ENCODE measurements at regions not wholly inside any gene's neighbourhood (a gene's known extent, or its start where the extent isn't known, plus 50 kb on each side); places are given as distances from the start of the nearest gene placed in this dataset.

DNA sequence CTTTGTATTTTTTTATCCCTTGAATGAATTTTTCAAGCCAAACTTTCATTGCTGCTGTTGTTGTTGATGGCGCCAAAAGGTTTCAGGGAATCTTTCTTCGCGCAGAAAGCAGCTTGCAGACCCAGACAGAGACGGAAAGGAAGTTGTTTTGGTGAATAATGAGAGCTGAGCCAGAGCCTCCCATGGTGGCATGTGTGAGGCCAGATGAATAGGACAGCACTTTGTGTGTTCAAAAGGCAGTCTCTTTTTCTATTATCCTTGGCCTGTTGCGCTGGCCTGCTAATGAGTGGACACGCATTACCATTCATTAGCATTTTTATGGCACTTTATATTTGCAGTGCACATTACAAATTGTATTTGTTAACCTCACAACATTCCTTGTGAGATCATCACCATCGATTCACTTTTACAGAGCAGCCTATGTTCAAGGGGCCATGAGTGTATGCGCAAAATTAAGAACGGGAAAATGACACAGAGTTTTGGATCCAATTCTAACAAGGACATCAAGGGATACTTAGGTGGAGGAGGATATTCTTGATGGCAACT is 754.7 kb downstream of the BCL11A start:
- Mint-ChIP-seq H3K36me3 (ENCODE audit: insufficient read depth) (no peaks in the 10 kb centered on the region), H3K27me3 (no peaks in the 10 kb centered on the region), H3K27ac (no peak overlapping the region), H3K4me1 (ENCODE audit: low read depth in 2 of 2) (no peaks in the 10 kb centered on the region), H3K4me3 (no peak overlapping the region), H3K9me3 (peaks cover 2 to 5% of the 10 kb centered on the region in 2 donors)
- ATAC-seq (replicated peaks) = no peak
- DNase-seq = no peak

DNA sequence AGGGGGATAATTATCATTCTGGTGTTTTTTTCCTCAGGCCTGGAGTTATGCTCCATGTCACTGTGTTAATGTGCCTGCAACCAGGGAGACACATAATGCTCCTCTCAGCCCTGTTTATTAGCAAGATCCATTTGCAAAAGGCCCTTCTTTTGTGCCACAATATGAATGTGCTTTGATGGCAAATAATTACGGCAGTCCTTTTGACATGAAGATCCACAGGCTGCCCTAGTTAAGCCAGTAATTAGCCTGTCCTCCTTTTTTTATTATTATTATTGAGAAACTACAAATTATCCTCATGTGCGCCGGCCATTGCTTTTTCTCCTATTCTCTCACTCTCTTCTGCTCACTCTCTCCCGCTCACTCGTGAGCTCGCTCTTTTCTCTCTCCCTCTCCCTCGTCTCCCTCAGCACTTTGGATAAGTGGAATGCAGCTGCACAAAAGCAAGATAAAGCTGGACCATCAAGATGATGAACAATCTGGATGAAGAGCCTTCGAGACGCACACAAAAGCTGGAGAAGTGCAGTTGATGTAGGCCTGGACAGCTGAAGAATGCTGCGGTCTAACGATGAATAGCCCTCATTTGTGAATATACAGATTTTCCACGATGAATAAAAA is 762.3 kb downstream of the BCL11A start:
- no peak overlapping the region for H3K4me3 Mint-ChIP-seq
- no peaks in the 10 kb centered on the region for H3K4me1 Mint-ChIP-seq (ENCODE audit: low read depth in 2 of 2)
- H3K27ac Mint-ChIP-seq = no peak overlapping the region
- peaks cover 5% of the 10 kb centered on the region in 2 donors for H3K9me3 Mint-ChIP-seq
- H3K36me3 Mint-ChIP-seq (ENCODE audit: insufficient read depth) = no peaks in the 10 kb centered on the region
- ATAC-seq (replicated peaks) = no peak
- no peak for DNase-seq
- H3K27me3 Mint-ChIP-seq = no peaks in the 10 kb centered on the region

DNA sequence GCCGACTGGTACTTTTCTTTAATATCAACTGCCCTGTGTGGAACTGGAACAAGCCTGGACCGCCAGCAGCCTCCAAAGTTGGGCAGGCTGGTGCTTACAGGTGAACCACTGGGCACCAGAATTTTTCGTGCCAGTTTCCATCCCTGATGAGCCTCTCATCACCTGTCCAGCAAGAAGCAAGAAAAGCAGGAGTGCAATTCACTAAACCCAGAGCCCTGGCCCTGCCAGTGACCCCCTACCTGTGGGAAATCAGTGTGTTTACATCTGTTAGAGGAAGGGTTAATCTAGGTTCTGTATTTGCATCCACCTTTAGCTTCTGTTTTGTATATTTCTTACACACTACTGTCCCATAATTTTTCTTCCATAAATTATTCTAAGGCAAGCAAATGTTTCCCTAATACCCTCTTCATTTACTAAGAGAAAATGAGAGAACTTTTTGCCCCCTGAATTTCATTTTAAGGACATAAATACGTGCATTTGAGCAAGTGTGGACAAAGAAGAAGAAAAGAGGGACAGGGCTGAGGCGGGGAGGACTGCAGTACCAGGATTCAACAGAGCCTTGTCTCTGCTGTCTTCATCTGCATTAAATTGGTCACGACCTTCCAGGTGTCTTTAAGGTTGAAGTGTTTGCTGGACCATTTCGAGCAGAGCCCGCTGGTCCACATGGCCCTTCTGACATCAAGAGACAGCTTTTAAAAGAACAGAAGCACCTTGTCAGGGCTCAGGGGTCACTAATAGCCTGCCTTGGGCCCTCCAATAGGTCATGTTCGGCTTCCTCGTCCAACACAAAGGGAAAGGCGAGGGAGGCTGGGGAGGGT is 763.1 kb downstream of the BCL11A start:
- Mint-ChIP-seq H3K27me3 (no peaks in the 10 kb centered on the region), H3K4me1 (ENCODE audit: low read depth in 2 of 2) (no peaks in the 10 kb centered on the region), H3K36me3 (ENCODE audit: insufficient read depth) (no peaks in the 10 kb centered on the region), H3K27ac (no peak overlapping the region), H3K4me3 (no peak overlapping the region), H3K9me3 (peaks cover 5% of the 10 kb centered on the region in 2 donors)
- DNase-seq = no peak
- no peak for ATAC-seq (replicated peaks)

DNA sequence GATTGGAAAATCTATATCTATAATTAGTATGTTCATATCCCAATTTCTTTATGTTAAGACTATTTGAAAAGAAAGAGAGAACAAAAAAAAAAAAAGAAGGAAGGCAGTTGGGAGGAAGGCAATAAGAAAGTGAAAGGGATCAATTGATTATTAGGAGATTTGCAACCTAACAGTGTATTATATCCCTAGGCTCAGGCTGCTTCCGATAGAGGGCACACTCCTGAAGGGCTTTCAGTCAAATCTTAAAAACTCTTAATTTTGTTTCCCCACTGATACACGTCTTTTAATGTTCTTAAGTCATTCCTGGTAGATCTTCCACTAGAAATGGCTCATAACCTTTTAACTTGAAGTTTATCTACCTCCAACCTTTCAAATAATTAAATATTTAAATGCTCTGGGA is 763.9 kb downstream of the BCL11A start:
- no peak overlapping the region for H3K27ac Mint-ChIP-seq
- ATAC-seq (replicated peaks) (no peak), DNase-seq (no peak)
- no peaks in the 10 kb centered on the region for H3K4me1 Mint-ChIP-seq (ENCODE audit: low read depth in 2 of 2)
- H3K36me3 Mint-ChIP-seq (ENCODE audit: insufficient read depth) = no peaks in the 10 kb centered on the region
- H3K9me3 Mint-ChIP-seq = peaks cover 5% of the 10 kb centered on the region in 2 donors
- no peak overlapping the region for H3K4me3 Mint-ChIP-seq
- no peaks in the 10 kb centered on the region for H3K27me3 Mint-ChIP-seq

DNA sequence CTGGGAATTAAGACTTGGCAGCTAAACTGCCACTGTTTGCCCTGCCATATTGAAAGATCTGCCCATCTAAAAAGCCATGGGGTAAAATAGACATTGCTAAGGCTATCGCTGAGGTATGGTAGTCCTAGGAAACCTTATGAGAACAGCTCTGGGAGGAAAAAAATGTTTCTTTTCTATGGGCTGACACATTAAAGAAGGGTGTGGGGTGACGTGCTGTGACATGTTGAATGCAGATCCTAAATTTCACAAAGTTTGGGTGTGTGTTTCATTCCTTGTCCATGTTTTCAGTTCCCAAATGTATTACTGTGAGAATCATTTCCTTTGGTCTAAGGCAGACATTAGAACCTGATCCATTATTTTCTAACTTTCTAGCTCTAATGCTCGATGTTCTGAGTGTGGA is 766.4 kb downstream of the BCL11A start:
- ATAC-seq (replicated peaks) = no peak
- Mint-ChIP-seq H3K9me3 (peaks cover 2 to 5% of the 10 kb centered on the region in 2 donors), H3K36me3 (ENCODE audit: insufficient read depth) (no peaks in the 10 kb centered on the region), H3K4me3 (no peak overlapping the region), H3K27ac (no peak overlapping the region), H3K4me1 (ENCODE audit: low read depth in 2 of 2) (no peaks in the 10 kb centered on the region), H3K27me3 (no peaks in the 10 kb centered on the region)
- no peak for DNase-seq

DNA sequence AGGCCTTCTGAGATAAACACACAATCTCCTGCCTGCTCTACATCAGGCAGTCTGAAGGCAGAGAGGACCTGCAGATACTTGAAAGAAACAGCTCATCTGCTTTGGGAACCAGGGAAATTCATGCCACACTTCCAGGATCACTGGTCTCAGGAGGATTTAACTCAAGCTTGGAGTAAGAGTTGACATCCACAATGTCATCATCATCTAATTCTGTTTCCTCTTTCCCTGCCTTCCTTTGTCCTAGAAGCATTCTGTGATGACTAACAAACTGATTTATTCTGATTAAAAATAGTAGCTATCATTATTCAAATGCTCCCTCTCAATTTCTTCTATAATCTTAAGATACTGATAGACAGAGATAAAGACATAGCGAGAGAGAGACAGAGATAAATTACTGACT is 766.8 kb downstream of the BCL11A start:
- H3K4me1 Mint-ChIP-seq (ENCODE audit: low read depth in 2 of 2) = no peaks in the 10 kb centered on the region
- no peaks in the 10 kb centered on the region for H3K27me3 Mint-ChIP-seq
- H3K36me3 Mint-ChIP-seq (ENCODE audit: insufficient read depth) = no peaks in the 10 kb centered on the region
- DNase-seq (no peak), ATAC-seq (replicated peaks) (no peak)
- no peak overlapping the region for H3K27ac Mint-ChIP-seq
- no peak overlapping the region for H3K4me3 Mint-ChIP-seq
- H3K9me3 Mint-ChIP-seq = peaks cover 2 to 5% of the 10 kb centered on the region in 2 donors

DNA sequence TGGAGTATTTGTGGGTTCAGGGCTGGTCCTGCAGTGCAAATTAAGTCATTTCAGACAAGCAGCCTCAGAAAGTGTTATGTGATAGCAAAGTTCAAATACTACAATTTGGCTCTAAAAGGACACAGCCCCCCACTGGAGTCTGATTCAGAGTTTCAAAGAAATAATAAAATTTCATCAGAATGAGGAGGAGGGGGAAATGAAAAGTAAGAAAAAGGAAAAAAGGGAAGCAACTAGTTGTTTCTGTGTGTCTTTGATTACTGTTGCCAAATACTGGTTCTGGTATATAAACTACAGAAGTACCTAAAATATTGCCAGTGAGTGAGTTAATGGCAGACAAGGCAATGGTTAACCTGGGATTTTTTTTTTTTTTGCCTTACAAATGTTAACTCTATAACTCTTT is 773.9 kb downstream of the BCL11A start:
- H3K4me1 Mint-ChIP-seq (ENCODE audit: low read depth in 2 of 2) = no peaks in the 10 kb centered on the region
- no peak overlapping the region for H3K4me3 Mint-ChIP-seq

DNA sequence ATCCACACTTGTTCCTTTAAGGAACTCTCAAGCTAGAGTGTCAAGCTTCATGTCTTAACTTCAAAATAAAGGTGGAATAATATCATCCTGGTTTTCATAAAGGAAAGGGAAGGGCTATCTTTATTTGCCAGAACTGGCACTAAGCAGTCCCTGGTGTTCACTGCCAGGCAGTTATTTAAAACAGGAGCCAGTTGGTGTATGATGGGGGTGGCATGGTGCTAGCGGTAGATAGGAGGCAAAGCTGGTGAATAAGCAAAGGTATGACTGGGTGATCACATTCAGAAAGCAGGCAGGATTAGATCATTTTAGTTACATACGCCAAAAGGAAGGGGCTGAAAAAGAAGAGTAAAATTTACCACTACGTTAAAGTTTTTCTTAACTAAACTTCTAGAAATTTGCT is 776.3 kb downstream of the BCL11A start:
- H3K9me3 Mint-ChIP-seq = peaks cover 0 to 5% of the 10 kb centered on the region in 2 donors
- DNase-seq (no peak), ATAC-seq (replicated peaks) (no peak)
- no peak overlapping the region for H3K4me3 Mint-ChIP-seq
- H3K36me3 Mint-ChIP-seq (ENCODE audit: insufficient read depth) = no peaks in the 10 kb centered on the region
- no peaks in the 10 kb centered on the region for H3K27me3 Mint-ChIP-seq
- H3K27ac Mint-ChIP-seq = no peak overlapping the region
- H3K4me1 Mint-ChIP-seq (ENCODE audit: low read depth in 2 of 2) = no peaks in the 10 kb centered on the region

More for the DNA sequence above, 773.9 kb downstream of the BCL11A start:
- H3K27me3 Mint-ChIP-seq = no peaks in the 10 kb centered on the region
- peaks cover 0 to 5% of the 10 kb centered on the region in 2 donors for H3K9me3 Mint-ChIP-seq
- H3K36me3 Mint-ChIP-seq (ENCODE audit: insufficient read depth) = no peaks in the 10 kb centered on the region
- H3K27ac Mint-ChIP-seq = no peak overlapping the region
- DNase-seq (no peak), ATAC-seq (replicated peaks) (no peak)

DNA sequence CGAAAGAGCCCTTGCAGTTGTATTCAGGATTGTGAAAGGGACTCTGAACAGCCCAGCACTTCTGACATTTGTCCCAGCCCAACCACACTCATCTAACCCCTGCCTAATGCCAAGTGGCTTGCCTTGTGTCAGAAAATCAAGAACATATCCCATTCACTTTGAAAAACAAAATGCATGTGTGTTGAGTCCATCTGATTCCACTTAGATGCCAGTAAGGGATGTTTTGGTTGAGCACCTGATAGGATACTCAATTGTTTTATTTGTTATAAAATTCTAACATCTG is 776.8 kb downstream of the BCL11A start:
- no peaks in the 10 kb centered on the region for H3K36me3 Mint-ChIP-seq (ENCODE audit: insufficient read depth)
- no peaks in the 10 kb centered on the region for H3K27me3 Mint-ChIP-seq
- H3K4me1 Mint-ChIP-seq (ENCODE audit: low read depth in 2 of 2) = no peaks in the 10 kb centered on the region
- DNase-seq = no peak
- H3K4me3 Mint-ChIP-seq = no peak overlapping the region
- H3K9me3 Mint-ChIP-seq = peaks cover 0 to 5% of the 10 kb centered on the region in 2 donors
- ATAC-seq (replicated peaks) = no peak
- no peak overlapping the region for H3K27ac Mint-ChIP-seq

DNA sequence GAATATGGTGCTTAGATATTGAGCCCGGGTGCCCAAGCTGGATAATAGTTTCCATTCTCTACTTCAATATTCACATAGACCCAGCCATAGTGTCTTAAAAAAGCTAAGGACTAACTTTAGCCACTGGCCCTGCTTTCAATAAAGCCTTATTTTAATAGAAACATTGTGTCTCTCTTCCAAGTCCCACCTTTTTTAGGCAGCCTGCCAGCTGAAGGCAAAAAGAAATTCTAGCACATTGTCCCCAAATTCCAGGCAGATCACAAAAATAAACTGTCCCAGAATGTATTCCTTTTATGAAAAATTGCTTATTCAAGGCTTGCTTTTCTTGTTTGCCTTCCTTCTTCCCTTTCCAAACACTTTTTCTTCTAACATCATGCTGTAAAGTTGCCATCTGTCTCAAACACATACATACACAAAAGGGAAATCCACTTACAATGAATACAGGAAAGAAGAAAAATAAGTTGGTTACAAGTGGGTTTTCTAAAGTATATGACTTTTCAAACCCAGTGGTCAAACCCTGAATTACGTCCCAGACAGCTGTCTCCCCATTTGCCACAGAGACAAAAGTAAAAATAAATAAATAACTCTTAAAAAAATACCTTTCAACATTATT is 778.5 kb downstream of the BCL11A start:
- DNase-seq (no peak), ATAC-seq (replicated peaks) (no peak)
- Mint-ChIP-seq H3K4me1 (ENCODE audit: low read depth in 2 of 2) (no peaks in the 10 kb centered on the region), H3K36me3 (ENCODE audit: insufficient read depth) (no peaks in the 10 kb centered on the region), H3K27ac (no peak overlapping the region), H3K4me3 (no peak overlapping the region), H3K27me3 (no peaks in the 10 kb centered on the region), H3K9me3 (peaks cover 0 to 11% of the 10 kb centered on the region in 2 donors)

DNA sequence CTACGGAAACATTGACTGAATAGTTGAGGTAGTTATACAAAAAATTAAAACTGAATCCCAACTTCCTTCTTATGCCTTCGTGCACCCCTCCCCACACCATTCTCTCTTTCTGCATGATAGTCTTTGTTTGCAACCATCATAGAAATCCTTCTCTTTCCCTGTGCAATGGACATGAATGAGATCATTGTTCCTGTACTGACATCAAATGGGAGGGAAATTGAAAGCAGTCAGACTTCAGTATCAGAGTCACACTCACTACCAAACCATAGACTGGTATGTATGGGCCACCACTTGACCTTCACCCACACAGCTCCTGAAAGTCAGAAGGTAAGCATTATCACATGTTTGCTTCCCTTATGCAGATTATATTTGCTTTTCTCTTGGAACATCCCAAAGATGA is 782.8 kb downstream of the BCL11A start:
- DNase-seq (no peak), ATAC-seq (replicated peaks) (no peak)
- Mint-ChIP-seq H3K4me3 (no peak overlapping the region), H3K9me3 (peaks cover 0 to 10% of the 10 kb centered on the region in 2 donors), H3K27ac (no peak overlapping the region), H3K36me3 (ENCODE audit: insufficient read depth) (no peaks in the 10 kb centered on the region), H3K4me1 (ENCODE audit: low read depth in 2 of 2) (no peaks in the 10 kb centered on the region), H3K27me3 (no peaks in the 10 kb centered on the region)

DNA sequence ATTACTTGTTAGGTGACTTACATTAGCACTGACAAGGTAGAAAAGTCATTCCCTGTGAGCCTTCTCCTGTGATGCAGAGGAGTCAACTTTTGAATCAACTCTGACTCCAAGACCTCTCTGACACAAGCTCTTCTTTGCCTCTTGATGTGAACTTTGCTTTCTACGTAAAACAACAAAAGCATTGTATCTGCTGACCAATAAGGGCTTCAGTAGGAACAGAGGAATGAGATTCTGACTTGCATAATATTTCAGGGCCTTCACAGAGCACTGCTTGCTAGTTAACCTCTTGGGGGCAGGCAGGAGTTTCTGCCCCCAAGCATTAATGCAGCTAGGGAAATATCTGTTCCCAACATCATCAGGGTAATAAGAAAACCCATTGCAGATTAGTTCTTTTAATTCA is 791.5 kb downstream of the BCL11A start:
- no peak overlapping the region for H3K27ac Mint-ChIP-seq
- ATAC-seq (replicated peaks) = no peak

DNA sequence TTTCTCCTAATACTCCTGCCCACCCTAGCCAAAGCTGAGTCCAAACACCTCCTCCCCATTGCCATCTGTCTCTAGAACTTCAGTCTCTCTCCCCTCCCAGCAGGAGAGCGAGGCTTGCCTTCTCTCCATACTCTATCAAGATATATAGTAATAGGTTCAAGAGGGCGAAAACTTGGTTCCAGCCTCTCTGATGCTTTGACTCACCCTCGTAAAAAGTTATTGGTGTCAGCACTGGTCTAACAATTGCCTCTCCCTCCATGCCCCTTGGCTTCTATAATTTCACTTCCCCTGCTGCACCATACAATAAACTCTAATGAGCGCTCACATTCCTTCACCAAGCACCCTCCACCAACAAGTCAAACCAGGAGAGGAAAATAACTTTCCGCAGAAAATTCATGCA is 797.3 kb downstream of the BCL11A start:
- no peaks in the 10 kb centered on the region for H3K27me3 Mint-ChIP-seq
- no peaks in the 10 kb centered on the region for H3K4me1 Mint-ChIP-seq (ENCODE audit: low read depth in 2 of 2)
- no peak overlapping the region for H3K27ac Mint-ChIP-seq
- no peak overlapping the region for H3K4me3 Mint-ChIP-seq
- no peak for ATAC-seq (replicated peaks)
- no peaks in the 10 kb centered on the region for H3K36me3 Mint-ChIP-seq (ENCODE audit: insufficient read depth)
- peaks cover 4 to 9% of the 10 kb centered on the region in 2 donors for H3K9me3 Mint-ChIP-seq
- no peak for DNase-seq

More for the DNA sequence above, 791.5 kb downstream of the BCL11A start:
- H3K27me3 Mint-ChIP-seq = no peaks in the 10 kb centered on the region
- H3K9me3 Mint-ChIP-seq = peaks cover 0 to 5% of the 10 kb centered on the region in 2 donors
- no peak for DNase-seq
- no peaks in the 10 kb centered on the region for H3K36me3 Mint-ChIP-seq (ENCODE audit: insufficient read depth)
- H3K4me1 Mint-ChIP-seq (ENCODE audit: low read depth in 2 of 2) = no peaks in the 10 kb centered on the region
- H3K4me3 Mint-ChIP-seq = no peak overlapping the region
